ENCODE measurements at regions not wholly inside any gene's neighbourhood (a gene's known extent, or its start where the extent isn't known, plus 50 kb on each side); places are given as distances from the start of the nearest gene placed in this dataset.

GRCh38 chr16:66226762-66227161 lies 139.7 kb upstream of the CDH5 start:
- no peak overlapping the region for H3K4me3 ChIP-seq
- H3K9me3 ChIP-seq: no peaks in the 10 kb centered on the region
- intact Hi-C loops (cut with DNase I): no loop called here
- peaks cover 0 to 28% (median 5%) of the 10 kb centered on the region in 9 donors for H3K4me1 ChIP-seq
- ATAC-seq: peak; percentile 50 to 89 (median 80)
- 58 to 72% methylated on average over 5 of the region's 5 CpGs for WGBS, 2 donors
- peaks cover 0 to 7% (median 0%) of the 10 kb centered on the region in 7 donors for H3K27me3 ChIP-seq
- H3K36me3 ChIP-seq: no peaks in the 10 kb centered on the region
- DNase-seq: peak; percentile 39 to 44
- H3K27ac ChIP-seq: no peak overlapping the region
- TF ChIP-seq, protein P1, sequence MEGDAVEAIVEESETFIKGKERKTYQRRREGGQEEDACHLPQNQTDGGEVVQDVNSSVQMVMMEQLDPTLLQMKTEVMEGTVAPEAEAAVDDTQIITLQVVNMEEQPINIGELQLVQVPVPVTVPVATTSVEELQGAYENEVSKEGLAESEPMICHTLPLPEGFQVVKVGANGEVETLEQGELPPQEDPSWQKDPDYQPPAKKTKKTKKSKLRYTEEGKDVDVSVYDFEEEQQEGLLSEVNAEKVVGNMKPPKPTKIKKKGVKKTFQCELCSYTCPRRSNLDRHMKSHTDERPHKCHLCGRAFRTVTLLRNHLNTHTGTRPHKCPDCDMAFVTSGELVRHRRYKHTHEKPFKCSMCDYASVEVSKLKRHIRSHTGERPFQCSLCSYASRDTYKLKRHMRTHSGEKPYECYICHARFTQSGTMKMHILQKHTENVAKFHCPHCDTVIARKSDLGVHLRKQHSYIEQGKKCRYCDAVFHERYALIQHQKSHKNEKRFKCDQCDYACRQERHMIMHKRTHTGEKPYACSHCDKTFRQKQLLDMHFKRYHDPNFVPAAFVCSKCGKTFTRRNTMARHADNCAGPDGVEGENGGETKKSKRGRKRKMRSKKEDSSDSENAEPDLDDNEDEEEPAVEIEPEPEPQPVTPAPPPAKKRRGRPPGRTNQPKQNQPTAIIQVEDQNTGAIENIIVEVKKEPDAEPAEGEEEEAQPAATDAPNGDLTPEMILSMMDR (IDR thresholded peaks at IDR 0.05): peak in 6 of 9 donors; percentile 7 to 45 (median 26)

GRCh38 chr16:66225696-66226095 lies 140.8 kb upstream of the CDH5 start:
- ATAC-seq (no peak), DNase-seq (no peak)
- peaks cover 0 to 28% (median 5%) of the 10 kb centered on the region in 9 donors for H3K4me1 ChIP-seq
- TF ChIP-seq, protein P1 (IDR thresholded peaks at IDR 0.05): no peak
- WGBS, 2 donors: 97 to 98% methylated on average over 5 of the region's 5 CpGs
- no peaks in the 10 kb centered on the region for H3K36me3 ChIP-seq
- H3K4me3 ChIP-seq: no peak overlapping the region
- intact Hi-C loops (cut with DNase I): no loop called here
- peaks cover 0 to 4% (median 0%) of the 10 kb centered on the region in 7 donors for H3K27me3 ChIP-seq
- no peaks in the 10 kb centered on the region for H3K9me3 ChIP-seq
- H3K27ac ChIP-seq: no peak overlapping the region

DNA sequence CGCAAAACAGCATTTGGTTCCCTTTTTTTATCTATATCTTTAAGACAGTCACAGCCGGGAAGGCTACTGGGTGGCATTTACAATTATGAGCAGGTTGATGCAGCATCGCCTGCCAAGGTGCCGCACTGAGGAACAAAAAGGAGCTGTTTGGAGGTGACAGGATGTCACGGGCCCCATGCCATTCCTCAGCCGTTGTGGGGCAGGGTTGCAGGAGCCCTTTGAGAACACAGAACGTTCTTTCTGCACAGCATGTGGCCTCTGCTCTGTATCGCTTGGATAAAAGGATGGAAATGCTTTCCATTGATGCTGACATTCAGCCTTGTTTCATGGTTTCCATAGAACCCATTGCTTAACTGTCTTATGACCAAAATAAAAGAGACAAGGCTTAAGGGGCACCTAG lies 141.9 kb upstream of the CDH5 start:
- ATAC-seq: no peak
- Histone ChIP-seq H3K27me3 (peaks cover 0 to 4% (median 0%) of the 10 kb centered on the region in 7 donors), H3K4me1 (peaks cover 0 to 26% (median 5%) of the 10 kb centered on the region in 9 donors), H3K36me3 (no peaks in the 10 kb centered on the region), H3K4me3 (no peak overlapping the region), H3K27ac (no peak overlapping the region), H3K9me3 (no peaks in the 10 kb centered on the region)
- DNase-seq: no peak
- WGBS, 2 donors: 73% methylated on average over 8 of the region's 8 CpGs
- intact Hi-C loops (cut with DNase I): no loop called here
- TF ChIP-seq, protein P1 (IDR thresholded peaks at IDR 0.05): no peak

DNA sequence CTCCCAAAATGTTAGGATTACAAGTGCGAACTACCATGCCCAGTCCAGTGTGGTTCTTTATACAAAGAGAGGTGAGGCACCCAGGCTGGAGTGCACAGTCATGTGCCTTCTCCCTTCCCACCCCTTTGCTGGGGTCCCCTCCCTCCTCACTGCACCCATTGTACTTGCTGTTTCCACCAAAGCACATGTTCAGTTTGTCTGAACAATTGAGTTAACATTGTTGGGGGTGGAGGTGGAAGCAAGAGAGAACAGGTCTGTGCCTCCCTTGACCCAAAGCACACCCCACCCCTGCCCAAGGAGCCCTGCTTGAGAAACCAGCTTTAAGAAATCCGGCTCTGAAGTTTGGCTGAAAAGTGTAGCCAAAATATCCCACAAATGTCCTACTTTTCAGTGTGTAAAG lies 142.3 kb upstream of the CDH5 start:
- DNase-seq: no peak
- no peak overlapping the region for H3K4me3 ChIP-seq
- no peaks in the 10 kb centered on the region for H3K9me3 ChIP-seq
- TF ChIP-seq, protein P1 (IDR thresholded peaks at IDR 0.05): no peak
- intact Hi-C loops (cut with DNase I): no loop called here
- peaks cover 0 to 4% (median 0%) of the 10 kb centered on the region in 7 donors for H3K27me3 ChIP-seq
- ATAC-seq: no peak
- 91 to 97% methylated on average over 2 of the region's 2 CpGs for WGBS, 2 donors
- H3K27ac ChIP-seq: peak overlapping the region in 1 of 10 donors; percentile 59
- peaks cover 0 to 21% (median 5%) of the 10 kb centered on the region in 9 donors for H3K4me1 ChIP-seq
- H3K36me3 ChIP-seq: no peaks in the 10 kb centered on the region
